GM23338 (cell line): ENCODE measurements at regions not wholly inside any gene's neighbourhood (a gene's known extent, or its start where the extent isn't known, plus 50 kb on each side); places are given as distances from the start of the nearest gene placed in this dataset. TPM values are rescaled to one million over a fixed set of nuclear protein-coding genes. Genes with fewer than 3 reads are reported as not detected.

Experiments
- CREB1 ChIP-seq: fragments of 250-450 bp; sonication (Bioruptor Pico); IDR thresholded peaks from 2 replicates; pipeline ENCODE4 v1.5.0; 2020; ENCODE audit warnings: low read depth, mild to moderate bottlenecking, moderate library complexity
- ETS1 ChIP-seq: IDR thresholded peaks from 2 replicates; pipeline ENCODE4 v1.6.1; 2016; ENCODE audit warnings: antibody characterized with exemption
- EZH2 ChIP-seq: fragments of 200-600 bp; sonication (generic); IDR thresholded peaks from one replicate; pipeline ENCODE4 v1.8.0; 2017; ENCODE audit warnings: antibody characterized with exemption, mild to moderate bottlenecking, low read depth; ENCODE audit not compliant: unreplicated experiment
- EZH2phosphoT487 ChIP-seq: fragments of 200-600 bp; sonication (generic); IDR thresholded peaks from one replicate; pipeline ENCODE4 v1.8.1; 2018; ENCODE audit warnings: antibody characterized with exemption; ENCODE audit not compliant: unreplicated experiment
- NANOG ChIP-seq: IDR thresholded peaks from 2 replicates; pipeline ENCODE4 v1.6.1; 2016; ENCODE audit warnings: antibody characterized with exemption, borderline replicate concordance
- POLR2AphosphoS5 ChIP-seq: IDR thresholded peaks from 2 replicates; pipeline ENCODE4 v1.6.1; 2016; ENCODE audit warnings: antibody characterized with exemption, low read depth
- ZNF114 ChIP-seq: fragments of 250-450 bp; sonication (Bioruptor Pico); IDR thresholded peaks from 2 replicates; pipeline ENCODE4 v1.5.0; 2020; ENCODE audit warnings: mild to moderate bottlenecking, moderate library complexity
- ZNF462 ChIP-seq: fragments of 250-450 bp; sonication (Bioruptor Pico); IDR thresholded peaks from 2 replicates; pipeline ENCODE4 v1.5.0; 2020; ENCODE audit warnings: mild to moderate bottlenecking, moderate library complexity
- small RNA-seq: library from RNA; depleted of rRNA; stranded (forward); fragments of <200 nt; gene quantifications from one replicate; pipeline ENCODE3, GENCODE V24; 2014; ENCODE audit warnings: low replicate concordance

GRCh38 chr16:48435318-48435680 lies 50.1 kb upstream of the SIAH1 start (continued):
- no peak for TF ChIP-seq ZNF462 (CRISPR knock-in tag)
- no peak for TF ChIP-seq CREB1
- TF ChIP-seq NANOG: no peak
- TF ChIP-seq EZH2: no peak
- TF ChIP-seq ETS1: no peak
- TF ChIP-seq POLR2AphosphoS5: no peak
- no peak for TF ChIP-seq ZNF114 (CRISPR knock-in tag)
- no peak for TF ChIP-seq EZH2phosphoT487

Small RNA genes lying in the stretch of these regions (small RNA-seq; reads per million reads assigned to genes)
- not detected for gene AC026470.1
